A549 (cell line): ENCODE measurements at regions not wholly inside any gene's neighbourhood (a gene's known extent, or its start where the extent isn't known, plus 50 kb on each side); places are given as distances from the start of the nearest gene placed in this dataset.

Experiments
- ATAC-seq, 2 experiments: fragments of 200-7000 bp in 1 of 2; fragments of >200 bp in 1 of 2; cut with Nextera tagmentation in 1 of 2; cut with Tn5 transposase in 1 of 2; 3 replicates each; pipeline versions ENCODE4 v1.8.0 to v1.9.1; 2018 to 2020; ENCODE audit warnings: mild to moderate bottlenecking in 1 of 2, moderate library complexity in 1 of 2
- CTCF ChIA-PET: fragments of 300-600 bp; sonication (Branson Sonifier 250); formaldehyde crosslinking; extraction: SDS; loops from one replicate; lab custom pipeline; 2021; ENCODE audit warnings: antibody characterized with exemption, inconsistent platforms; lab: Yijun Ruan, JAX
- POLR2A ChIA-PET: fragments of 350-600 bp; formaldehyde crosslinking; extraction: SDS; loops from one replicate; lab custom pipeline; 2021; ENCODE audit warnings: antibody characterized with exemption, inconsistent platforms; lab: Yijun Ruan, JAX
- DNase-seq, 2 experiments: peaks; one replicate each; pipeline versions ENCODE4 v3.0.0 to v3.0.0-alpha.2; 2011 to 2016; ENCODE audit warnings: low read depth in 1 of 2, low spot score in 1 of 2
- FAIRE-seq: peaks from 2 replicates; lab custom pipeline; 2011; peaks lifted over from hg19 to GRCh38; lab: Jason Lieb, UNC
- H3K27ac ChIP-seq, 2 experiments: fragments of >200 bp; sonication (Bioruptor Twin); formaldehyde crosslinking; 3 replicates each; pipeline ENCODE4 v1.5.1; 2016 to 2017
- H3K4me1 ChIP-seq: fragments of >200 bp; sonication (Bioruptor Twin); formaldehyde crosslinking; 3 replicates; pipeline ENCODE4 v1.6.1; 2016
- H3K4me2 ChIP-seq: fragments of >200 bp; sonication (Bioruptor Twin); formaldehyde crosslinking; 3 replicates; pipeline ENCODE4 v1.6.1; 2016
- H3K4me3 ChIP-seq: fragments of >200 bp; sonication (Bioruptor Twin); formaldehyde crosslinking; 3 replicates; pipeline ENCODE4 v1.5.1; 2016
- H3K9me3 ChIP-seq: fragments of >200 bp; sonication (Bioruptor Twin); formaldehyde crosslinking; 3 replicates; pipeline ENCODE4 v1.6.1; 2016
- ATOH8 ChIP-seq: fragments of 250-450 bp; sonication (Bioruptor Pico); IDR thresholded peaks from 2 replicates; pipeline ENCODE4 v1.5.0; 2020; ENCODE audit warnings: low read depth, mild to moderate bottlenecking, moderate library complexity
- E2F6 ChIP-seq: IDR thresholded peaks from 2 replicates; pipeline ENCODE4 v1.6.1; 2012; ENCODE audit warnings: low read depth, borderline replicate concordance
- EHF ChIP-seq: fragments of 250-450 bp; sonication (Bioruptor Pico); IDR thresholded peaks from 2 replicates; pipeline ENCODE4 v1.5.0; 2020; ENCODE audit warnings: mild to moderate bottlenecking
- EHMT2 ChIP-seq: fragments of 200-600 bp; sonication (generic); IDR thresholded peaks from 2 replicates; pipeline ENCODE4 v1.6.1; 2016; ENCODE audit warnings: antibody characterized with exemption, low read depth, mild to moderate bottlenecking, moderate library complexity
- GATA3 ChIP-seq: IDR thresholded peaks from 2 replicates; pipeline ENCODE4 v1.6.1; 2012; ENCODE audit warnings: borderline replicate concordance
- HDAC2 ChIP-seq: fragments of 200-600 bp; sonication (generic); IDR thresholded peaks from 2 replicates; pipeline ENCODE4 v1.6.1; 2016
- HES2 ChIP-seq: fragments of >200 bp; sonication (Bioruptor Twin); formaldehyde crosslinking; IDR thresholded peaks from 2 replicates; pipeline ENCODE4 v1.6.1; 2016
- HMGXB4 ChIP-seq: fragments of 250-450 bp; sonication (Bioruptor Pico); IDR thresholded peaks from 2 replicates; pipeline ENCODE4 v1.5.0; 2021; ENCODE audit warnings: mild to moderate bottlenecking, moderate library complexity, borderline replicate concordance
- MAFK ChIP-seq: fragments of 450-650 bp; IDR thresholded peaks from 2 replicates; pipeline ENCODE4 v1.6.1; 2014; ENCODE audit not compliant: partially characterized antibody
- MAX ChIP-seq: IDR thresholded peaks from 2 replicates; pipeline ENCODE4 v1.6.1; 2012
- MAZ ChIP-seq: fragments of 150-350 bp; IDR thresholded peaks from 2 replicates; pipeline ENCODE4 v1.6.1; 2014; ENCODE audit warnings: antibody characterized with exemption, low read depth, low read length, borderline replicate concordance
- NFE2L2 ChIP-seq: fragments of 150-350 bp; conservative IDR thresholded peaks from 2 replicates; pipeline ENCODE4 v1.6.1; 2014; ENCODE audit warnings: low read length
- NPAS2 ChIP-seq: fragments of 250-450 bp; sonication (Bioruptor Pico); IDR thresholded peaks from 2 replicates; pipeline ENCODE4 v1.8.0; 2022; ENCODE audit warnings: mild to moderate bottlenecking, moderate library complexity, borderline replicate concordance
- NR3C1 ChIP-seq: fragments of >200 bp; sonication (Bioruptor Twin); formaldehyde crosslinking; IDR thresholded peaks from 3 replicates; pipeline ENCODE4 v1.6.1; 2017
- PHF8 ChIP-seq: fragments of 200-600 bp; sonication (generic); IDR thresholded peaks from 2 replicates; pipeline ENCODE4 v1.6.1; 2016; ENCODE audit warnings: low read depth, mild to moderate bottlenecking, antibody characterized with exemption, moderate library complexity, borderline replicate concordance
- POLR2AphosphoS2 ChIP-seq: conservative IDR thresholded peaks from 2 replicates; pipeline ENCODE4 v1.6.1; 2012; ENCODE audit warnings: low read length, improper control_type of control experiment, inconsistent platforms
- RAD21 ChIP-seq, 2 experiments: fragments of >200 bp in 1 of 2; sonication (Bioruptor Twin) in 1 of 2; formaldehyde crosslinking in 1 of 2; IDR thresholded peaks in 1 of 2; conservative IDR thresholded peaks in 1 of 2; 2 replicates in 1 of 2; 3 replicates in 1 of 2; pipeline ENCODE4 v1.6.1; 2012 to 2018; ENCODE audit warnings: inconsistent platforms in 1 of 2
- RARB ChIP-seq: fragments of 250-450 bp; sonication (Bioruptor Pico); IDR thresholded peaks from 2 replicates; pipeline ENCODE4 v1.8.0; 2021; ENCODE audit warnings: mild to moderate bottlenecking, moderate library complexity
- SMC3 ChIP-seq: fragments of >200 bp; sonication (Bioruptor Twin); formaldehyde crosslinking; IDR thresholded peaks from 3 replicates; pipeline ENCODE4 v1.6.1; 2018; ENCODE audit warnings: inconsistent platforms
- SREBF2 ChIP-seq: fragments of 450-650 bp; IDR thresholded peaks from 2 replicates; pipeline ENCODE4 v1.6.1; 2014; ENCODE audit warnings: mild to moderate bottlenecking, moderate library complexity
- ZFP36 ChIP-seq: fragments of 450-650 bp; IDR thresholded peaks from 2 replicates; pipeline ENCODE4 v1.6.1; 2014; ENCODE audit warnings: borderline replicate concordance; ENCODE audit not compliant: partially characterized antibody
- WGBS: methylation state at CpG from one replicate; pipeline ENCODE4 v1.1.6; 2017; ENCODE audit errors: missing lambda C conversion rate; 5-methylcytosine and 5-hydroxymethylcytosine counted together

- H3K9me3 ChIP-seq: no peaks in the 10 kb centered on the region
- DNase-seq (no peak), ATAC-seq (no peak)
- H3K27ac ChIP-seq: no peak overlapping the region
- no peaks in the 10 kb centered on the region for H3K4me1 ChIP-seq
- H3K4me3 ChIP-seq: no peak overlapping the region
- 20% methylated on average over 10 of the region's 10 CpGs for WGBS
- TF ChIP-seq ATOH8 (CRISPR knock-in tag) (no peak), MAZ (no peak), ZFP36 (no peak), RARB (CRISPR knock-in tag) (no peak), SREBF2 (no peak), HMGXB4 (CRISPR knock-in tag) (no peak), MAFK (no peak), NPAS2 (CRISPR knock-in tag) (no peak), GATA3 (no peak), HDAC2 (no peak), RAD21 (conservative IDR thresholded peaks at IDR 0.05 in 1 of 2, IDR thresholded peaks at IDR 0.05 in 1 of 2) (no peak), MAX (no peak)
- TF ChIP-seq, all 56 proteins: peak for 0
- ChIA-PET POLR2A (no interaction called here), CTCF (no interaction called here)
- no peak for FAIRE-seq
- H3K4me2 ChIP-seq: no peak overlapping the region
These were observed 382.7 kb downstream of the LIG4 start for GRCh38 chr13:107832500-107833100.

- Histone ChIP-seq H3K4me2 (no peak overlapping the region), H3K9me3 (no peaks in the 10 kb centered on the region), H3K4me3 (no peak overlapping the region), H3K27ac (no peak overlapping the region), H3K4me1 (no peaks in the 10 kb centered on the region)
- FAIRE-seq (no peak), ATAC-seq (no peak), DNase-seq (no peak)
- TF ChIP-seq POLR2AphosphoS2 (no peak), SREBF2 (no peak), HES2 (no peak), HDAC2 (no peak), NFE2L2 (no peak), MAFK (no peak), PHF8 (no peak), NR3C1 (no peak), EHMT2 (no peak)
- POLR2A ChIA-PET: no interaction called here
- CTCF ChIA-PET: no interaction called here
- 54% methylated on average over 3 of the region's 3 CpGs for WGBS
These were observed 384.5 kb downstream of the LIG4 start for GRCh38 chr13:107830804-107831203.

GRCh38 chr13:107827840-107828549 lies 387.3 kb downstream of the LIG4 start:
- H3K4me1 ChIP-seq: no peaks in the 10 kb centered on the region
- FAIRE-seq: no peak
- 34% methylated on average over 11 of the region's 11 CpGs for WGBS
- CTCF ChIA-PET: no interaction called here
- POLR2A ChIA-PET: no interaction called here
- H3K4me3 ChIP-seq: no peak overlapping the region
- no peak for TF ChIP-seq E2F6
- no peak for TF ChIP-seq PHF8
- TF ChIP-seq MAX: no peak
- TF ChIP-seq HDAC2: no peak
- no peak for TF ChIP-seq SMC3
- no peak for TF ChIP-seq EHF (CRISPR knock-in tag)
- H3K4me2 ChIP-seq: no peak overlapping the region
- no peaks in the 10 kb centered on the region for H3K9me3 ChIP-seq
- DNase-seq: no peak
- no peak overlapping the region for H3K27ac ChIP-seq
- ATAC-seq: no peak
